ENCODE measurements at regions not wholly inside any gene's neighbourhood (a gene's known extent, or its start where the extent isn't known, plus 50 kb on each side); places are given as distances from the start of the nearest gene placed in this dataset.

DNA sequence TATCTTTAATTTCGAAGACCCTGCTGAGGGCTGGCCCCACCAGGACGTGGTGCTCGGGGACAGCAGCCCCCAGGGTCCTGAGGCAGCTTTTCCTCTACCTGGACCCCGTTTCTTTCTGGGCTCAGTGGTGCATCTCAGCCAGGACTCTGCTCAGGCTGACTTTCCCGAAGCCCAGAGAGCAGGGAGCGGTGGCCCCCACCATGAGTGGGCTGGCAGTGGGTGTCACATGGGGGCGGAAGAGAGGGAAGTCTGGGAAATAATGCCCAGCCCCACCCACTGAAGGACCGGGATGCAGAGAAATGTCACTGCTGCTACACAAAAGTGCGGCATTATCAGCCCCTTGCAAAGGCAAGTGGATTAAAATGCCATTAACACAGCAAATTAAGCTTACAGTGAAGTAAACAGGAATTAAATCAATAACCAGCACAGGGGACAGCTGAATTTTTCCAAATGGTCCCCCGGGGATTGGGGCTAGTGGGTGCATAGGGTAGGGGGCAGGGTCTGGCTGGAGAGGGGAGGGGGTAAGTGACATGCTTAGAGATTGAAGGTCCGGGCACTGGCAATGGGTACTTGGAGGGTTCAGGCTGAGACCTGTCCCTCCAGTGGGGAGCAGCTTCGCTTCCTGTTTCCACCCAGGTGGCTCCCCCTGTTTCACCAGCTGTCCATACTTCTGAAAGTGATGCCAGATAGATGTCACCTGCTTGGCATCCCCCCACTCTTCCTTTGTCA, 177.3 kb downstream of the URI1 start:
- peaks cover 0 to 10% (median 0%) of the 10 kb centered on the region in 3 donors for H3K9me3 ChIP-seq (ENCODE audit: control extremely low read depth in 1 of 3, control insufficient read depth in 2 of 3, insufficient read depth in 1 of 3, low read length in 2 of 3)
- ChIA-PET POLR2A (no interaction called here), CTCF (no interaction called here)
- H3K9ac ChIP-seq (ENCODE audit: low read length) = no peak overlapping the region
- Mint-ChIP-seq H3K27ac (no peak overlapping the region), H3K4me1 (no peaks in the 10 kb centered on the region), H3K9me3 (ENCODE audit: insufficient read depth) (no peaks in the 10 kb centered on the region), H3K4me3 (no peak overlapping the region), H3K27me3 (peaks cover 3% of the 10 kb centered on the region)
- no peaks in the 10 kb centered on the region for H3K27me3 ChIP-seq (replicated peaks in 1 of 4; ENCODE audit: control extremely low read depth in 1 of 4, control insufficient read depth in 3 of 4, insufficient read depth in 4 of 4, low read length in 3 of 4)
- H3K27ac ChIP-seq (ENCODE audit: low read length in 2 of 2) = no peak overlapping the region
- no peak overlapping the region for H2AFZ ChIP-seq (ENCODE audit: insufficient read depth, low read depth, low read length, poor library complexity, severe bottlenecking)
- ATAC-seq (ENCODE audit: low read depth) (no peak), DNase-seq (no peak)
- no peak overlapping the region for H3K4me3 ChIP-seq (ENCODE audit: control extremely low read depth in 1 of 5, extremely low read depth in 1 of 5, insufficient read depth in 1 of 5, low read depth in 2 of 5, low read length in 4 of 5)
- WGBS (ENCODE audit: insufficient coverage) = 80% methylated on average over 9 of the region's 12 CpGs
- H3K79me2 ChIP-seq (ENCODE audit: control insufficient read depth, insufficient read depth, low read length) = no peaks in the 10 kb centered on the region
- H3K36me3 ChIP-seq (replicated peaks in 1 of 2; ENCODE audit: control extremely low read depth in 1 of 2, control insufficient read depth in 1 of 2, extremely low read depth in 1 of 2, insufficient read depth in 2 of 2, low read length in 1 of 2) = no peaks in the 10 kb centered on the region
- intact Hi-C loops (cut with micrococcal nuclease) = no loop called here
- TF ChIP-seq, protein P1, sequence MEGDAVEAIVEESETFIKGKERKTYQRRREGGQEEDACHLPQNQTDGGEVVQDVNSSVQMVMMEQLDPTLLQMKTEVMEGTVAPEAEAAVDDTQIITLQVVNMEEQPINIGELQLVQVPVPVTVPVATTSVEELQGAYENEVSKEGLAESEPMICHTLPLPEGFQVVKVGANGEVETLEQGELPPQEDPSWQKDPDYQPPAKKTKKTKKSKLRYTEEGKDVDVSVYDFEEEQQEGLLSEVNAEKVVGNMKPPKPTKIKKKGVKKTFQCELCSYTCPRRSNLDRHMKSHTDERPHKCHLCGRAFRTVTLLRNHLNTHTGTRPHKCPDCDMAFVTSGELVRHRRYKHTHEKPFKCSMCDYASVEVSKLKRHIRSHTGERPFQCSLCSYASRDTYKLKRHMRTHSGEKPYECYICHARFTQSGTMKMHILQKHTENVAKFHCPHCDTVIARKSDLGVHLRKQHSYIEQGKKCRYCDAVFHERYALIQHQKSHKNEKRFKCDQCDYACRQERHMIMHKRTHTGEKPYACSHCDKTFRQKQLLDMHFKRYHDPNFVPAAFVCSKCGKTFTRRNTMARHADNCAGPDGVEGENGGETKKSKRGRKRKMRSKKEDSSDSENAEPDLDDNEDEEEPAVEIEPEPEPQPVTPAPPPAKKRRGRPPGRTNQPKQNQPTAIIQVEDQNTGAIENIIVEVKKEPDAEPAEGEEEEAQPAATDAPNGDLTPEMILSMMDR (IDR thresholded peaks at IDR 0.05) = no peak
- no peak for TF ChIP-seq EZH2 (IDR thresholded peaks at IDR 0.05; ENCODE audit: borderline replicate concordance, insufficient read depth, low read depth, low read length, poor library complexity, severe bottlenecking)
- H3K4me2 ChIP-seq (replicated peaks; ENCODE audit: low read depth, low read length, poor library complexity, severe bottlenecking) = no peak overlapping the region
- no peaks in the 10 kb centered on the region for H3K4me1 ChIP-seq (ENCODE audit: control insufficient read depth in 2 of 2, insufficient read depth in 2 of 2, low read length in 2 of 2)
- H4K20me1 ChIP-seq (ENCODE audit: control insufficient read depth, insufficient read depth, low read length, poor library complexity, severe bottlenecking) = no peaks in the 10 kb centered on the region

- TF ChIP-seq, protein P1 (IDR thresholded peaks at IDR 0.05) = no peak
- no peak for TF ChIP-seq EZH2 (IDR thresholded peaks at IDR 0.05; ENCODE audit: borderline replicate concordance, insufficient read depth, low read depth, low read length, poor library complexity, severe bottlenecking)
- ChIA-PET CTCF (no interaction called here), POLR2A (no interaction called here)
- Mint-ChIP-seq H3K27me3 (peaks cover 3% of the 10 kb centered on the region), H3K9me3 (ENCODE audit: insufficient read depth) (no peaks in the 10 kb centered on the region), H3K4me3 (no peak overlapping the region), H3K27ac (no peak overlapping the region), H3K4me1 (no peaks in the 10 kb centered on the region)
- intact Hi-C loops (cut with micrococcal nuclease) = no loop called here
- H3K4me1 ChIP-seq (ENCODE audit: control insufficient read depth in 2 of 2, insufficient read depth in 2 of 2, low read length in 2 of 2) = no peaks in the 10 kb centered on the region
- no peak overlapping the region for H3K4me3 ChIP-seq (ENCODE audit: control extremely low read depth in 1 of 5, extremely low read depth in 1 of 5, insufficient read depth in 1 of 5, low read depth in 2 of 5, low read length in 4 of 5)
- 86% methylated on average over 3 of the region's 4 CpGs for WGBS (ENCODE audit: insufficient coverage)
- DNase-seq (no peak), ATAC-seq (ENCODE audit: low read depth) (no peak)
- no peak overlapping the region for H3K9ac ChIP-seq (ENCODE audit: low read length)
- peaks cover 0 to 8% (median 0%) of the 10 kb centered on the region in 3 donors for H3K9me3 ChIP-seq (ENCODE audit: control extremely low read depth in 1 of 3, control insufficient read depth in 2 of 3, insufficient read depth in 1 of 3, low read length in 2 of 3)
- H3K27ac ChIP-seq (ENCODE audit: low read length in 2 of 2) = no peak overlapping the region
- no peak overlapping the region for H3K4me2 ChIP-seq (replicated peaks; ENCODE audit: low read depth, low read length, poor library complexity, severe bottlenecking)
- H3K27me3 ChIP-seq (replicated peaks in 1 of 4; ENCODE audit: control extremely low read depth in 1 of 4, control insufficient read depth in 3 of 4, insufficient read depth in 4 of 4, low read length in 3 of 4) = no peaks in the 10 kb centered on the region
- H3K36me3 ChIP-seq (replicated peaks in 1 of 2; ENCODE audit: control extremely low read depth in 1 of 2, control insufficient read depth in 1 of 2, extremely low read depth in 1 of 2, insufficient read depth in 2 of 2, low read length in 1 of 2) = no peaks in the 10 kb centered on the region
- no peaks in the 10 kb centered on the region for H3K79me2 ChIP-seq (ENCODE audit: control insufficient read depth, insufficient read depth, low read length)
- no peak overlapping the region for H2AFZ ChIP-seq (ENCODE audit: insufficient read depth, low read depth, low read length, poor library complexity, severe bottlenecking)
- H4K20me1 ChIP-seq (ENCODE audit: control insufficient read depth, insufficient read depth, low read length, poor library complexity, severe bottlenecking) = no peaks in the 10 kb centered on the region
Measured at GRCh38 chr19:30120860-30121484, 178.9 kb downstream of the URI1 start.
